OCI-LY7 (cell line): ENCODE measurements at regions not wholly inside any gene's neighbourhood (a gene's known extent, or its start where the extent isn't known, plus 50 kb on each side); places are given as distances from the start of the nearest gene placed in this dataset.

Experiments used
- CTCF ChIP-seq: fragments of 200-600 bp; sonication (generic); conservative IDR thresholded peaks from 2 replicates; pipeline ENCODE4 v1.5.1; 2014; ENCODE audit warnings: mild to moderate bottlenecking, antibody characterized with exemption, low read length, moderate library complexity, mixed read lengths
- EZH2phosphoT487 ChIP-seq: fragments of 200-600 bp; sonication (generic); IDR thresholded peaks from 2 replicates; pipeline ENCODE4 v1.6.1; 2018; ENCODE audit warnings: low read depth, borderline replicate concordance, mild to moderate bottlenecking, mixed run types, antibody characterized with exemption, low read length, moderate library complexity, mixed read lengths

GRCh38 chr13:62360609-62361008 lies 945.0 kb upstream of the PCDH20 start:
- TF ChIP-seq CTCF (no peak), EZH2phosphoT487 (no peak)
